MCF 10A (cell line): ENCODE measurements at regions not wholly inside any gene's neighbourhood (a gene's known extent, or its start where the extent isn't known, plus 50 kb on each side); places are given as distances from the start of the nearest gene placed in this dataset.
A peak's percentile ranks its signal among the peaks of the same experiment; 100 is the strongest.

Source experiments
- BruUV-seq: library from RNA; stranded (reverse); fragments of 400-500 nt; replicated peaks from 2 replicates; lab custom pipeline; 2021; lab: Mats Ljungman, UMichigan
- CTCF ChIA-PET: fragments of 300-600 bp; sonication (Branson Sonifier 250); formaldehyde crosslinking; extraction: SDS; loops from one replicate; lab custom pipeline; 2021; ENCODE audit warnings: antibody characterized with exemption, inconsistent platforms; lab: Yijun Ruan, JAX
- POLR2A ChIA-PET: fragments of 300-600, 350-650 bp; sonication (Branson Sonifier 250); formaldehyde crosslinking; extraction: SDS; loops from one replicate; lab custom pipeline; 2020; ENCODE audit warnings: antibody characterized with exemption, inconsistent platforms; lab: Yijun Ruan, JAX
- DNase-seq: peaks from one replicate; pipeline ENCODE4 v3.0.0-alpha.2; 2018; ENCODE audit not compliant: unreplicated experiment
- H3K27ac Mint-ChIP-seq: one replicate; pipeline ENCODE4 v1.8.0; 2022; ENCODE audit warnings: mild to moderate bottlenecking, low read depth, mixed read lengths; ENCODE audit not compliant: unreplicated experiment
- H3K27me3 Mint-ChIP-seq: one replicate; pipeline ENCODE4 v1.8.0; 2022; ENCODE audit warnings: mixed read lengths; ENCODE audit not compliant: insufficient read depth, unreplicated experiment
- H3K36me3 Mint-ChIP-seq: one replicate; pipeline ENCODE4 v1.8.0; 2022; ENCODE audit warnings: mild to moderate bottlenecking, moderate library complexity, mixed read lengths; ENCODE audit not compliant: insufficient read depth, unreplicated experiment
- H3K4me1 Mint-ChIP-seq: one replicate; pipeline ENCODE4 v1.8.0; 2022; ENCODE audit warnings: mixed read lengths; ENCODE audit not compliant: insufficient read depth, unreplicated experiment
- H3K4me3 Mint-ChIP-seq: one replicate; pipeline ENCODE4 v1.8.0; 2022; ENCODE audit warnings: mild to moderate bottlenecking, moderate library complexity, mixed read lengths; ENCODE audit not compliant: unreplicated experiment
- H3K9me3 Mint-ChIP-seq: one replicate; pipeline ENCODE4 v1.8.0; 2022; ENCODE audit warnings: mixed read lengths; ENCODE audit not compliant: unreplicated experiment
- intact Hi-C: fragments of 100-400 bp; cut with micrococcal nuclease; formaldehyde crosslinking; loops from 2 replicates; pipeline ENCODE4 v1.14.1; 2022
- TF ChIP-seq, protein P1 (sequence below): fragments of 200-600 bp; IDR thresholded peaks from one replicate; pipeline ENCODE4 v1.8.0; 2022; ENCODE audit warnings: antibody characterized with exemption, mild to moderate bottlenecking; ENCODE audit not compliant: unreplicated experiment

DNA sequence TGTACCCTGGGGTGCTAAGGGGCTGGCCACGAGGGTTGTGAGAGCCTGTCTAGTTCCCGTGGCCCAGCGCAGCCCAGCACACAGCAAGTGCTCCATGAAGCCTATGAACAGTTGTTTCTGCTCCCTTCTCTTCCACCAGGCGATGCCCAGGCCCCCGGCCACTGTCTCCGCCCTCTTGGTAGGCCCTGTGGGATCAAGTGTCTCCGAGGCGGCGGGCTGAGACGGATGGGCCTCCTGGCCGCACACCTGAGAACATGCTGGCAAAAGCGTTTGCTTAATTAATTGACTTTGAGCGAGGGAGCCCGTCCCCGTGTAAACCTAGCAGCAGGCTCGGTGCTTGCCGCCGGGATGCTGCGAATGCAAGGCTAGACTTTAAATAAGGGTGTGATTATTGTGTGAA lies 129.7 kb upstream of the GSE1 start:
- Mint-ChIP-seq H3K4me1 (peaks cover 6% of the 10 kb centered on the region), H3K27ac (no peak overlapping the region), H3K9me3 (no peaks in the 10 kb centered on the region), H3K4me3 (no peak overlapping the region), H3K36me3 (peaks cover 7% of the 10 kb centered on the region), H3K27me3 (no peaks in the 10 kb centered on the region)
- POLR2A ChIA-PET: no interaction called here
- no peak for DNase-seq
- TF ChIP-seq, protein P1, sequence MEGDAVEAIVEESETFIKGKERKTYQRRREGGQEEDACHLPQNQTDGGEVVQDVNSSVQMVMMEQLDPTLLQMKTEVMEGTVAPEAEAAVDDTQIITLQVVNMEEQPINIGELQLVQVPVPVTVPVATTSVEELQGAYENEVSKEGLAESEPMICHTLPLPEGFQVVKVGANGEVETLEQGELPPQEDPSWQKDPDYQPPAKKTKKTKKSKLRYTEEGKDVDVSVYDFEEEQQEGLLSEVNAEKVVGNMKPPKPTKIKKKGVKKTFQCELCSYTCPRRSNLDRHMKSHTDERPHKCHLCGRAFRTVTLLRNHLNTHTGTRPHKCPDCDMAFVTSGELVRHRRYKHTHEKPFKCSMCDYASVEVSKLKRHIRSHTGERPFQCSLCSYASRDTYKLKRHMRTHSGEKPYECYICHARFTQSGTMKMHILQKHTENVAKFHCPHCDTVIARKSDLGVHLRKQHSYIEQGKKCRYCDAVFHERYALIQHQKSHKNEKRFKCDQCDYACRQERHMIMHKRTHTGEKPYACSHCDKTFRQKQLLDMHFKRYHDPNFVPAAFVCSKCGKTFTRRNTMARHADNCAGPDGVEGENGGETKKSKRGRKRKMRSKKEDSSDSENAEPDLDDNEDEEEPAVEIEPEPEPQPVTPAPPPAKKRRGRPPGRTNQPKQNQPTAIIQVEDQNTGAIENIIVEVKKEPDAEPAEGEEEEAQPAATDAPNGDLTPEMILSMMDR: no peak
- intact Hi-C loops: no loop called here
- CTCF ChIA-PET: no interaction called here
- no TSS peak for BruUV-seq

DNA sequence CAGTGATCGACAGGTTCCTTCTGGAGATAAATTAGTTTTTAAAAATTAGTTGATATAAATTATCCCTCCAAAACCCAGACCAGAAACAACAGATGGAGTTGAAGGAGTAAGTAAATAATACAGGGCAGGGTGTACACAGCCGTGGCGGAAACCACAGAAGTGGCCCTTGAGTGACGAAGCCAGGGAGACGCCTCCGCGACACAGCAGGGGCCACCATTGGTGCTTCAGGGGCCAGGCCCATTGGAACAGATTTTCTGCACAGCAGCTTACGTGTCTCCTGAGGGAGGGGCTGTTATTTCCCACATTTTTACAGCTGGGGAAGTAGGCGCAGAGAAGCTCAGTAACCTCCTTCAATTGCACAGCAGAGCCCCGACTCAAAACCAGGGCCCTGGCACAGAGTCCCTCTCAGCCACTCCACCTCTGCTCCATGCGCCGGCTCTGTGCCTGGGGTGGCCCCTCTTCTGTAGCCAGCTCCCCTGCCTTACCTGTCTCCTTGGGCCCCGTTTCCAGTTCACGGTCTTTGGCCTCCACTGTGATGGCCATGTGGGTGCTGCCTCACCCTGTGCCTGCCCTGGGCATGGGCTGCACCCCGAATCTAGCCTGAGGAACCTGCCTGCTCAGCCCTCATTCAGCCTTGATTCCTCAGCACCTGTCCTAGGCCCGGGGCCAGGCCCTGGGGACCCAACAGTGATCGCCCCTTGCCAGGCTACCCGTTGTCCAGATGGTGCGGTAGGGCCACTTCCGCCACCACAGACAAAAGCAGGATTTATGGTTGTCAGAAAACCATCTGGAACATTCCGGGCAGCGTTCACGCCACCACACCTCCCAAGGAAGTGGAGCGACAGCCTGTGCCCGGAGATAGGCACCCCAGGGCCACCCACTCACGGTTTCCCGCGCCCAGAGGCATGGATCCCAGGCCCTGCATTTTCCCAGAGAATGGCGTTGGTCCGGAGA lies 128.5 kb upstream of the GSE1 start:
- Mint-ChIP-seq H3K27me3 (no peaks in the 10 kb centered on the region), H3K36me3 (peaks cover 7% of the 10 kb centered on the region), H3K4me1 (peaks cover 9% of the 10 kb centered on the region), H3K27ac (peak overlapping the region; percentile 42), H3K9me3 (no peaks in the 10 kb centered on the region), H3K4me3 (no peak overlapping the region)
- intact Hi-C loops: no loop called here
- TF ChIP-seq, protein P1: no peak
- DNase-seq: no peak
- ChIA-PET POLR2A (no interaction called here), CTCF (interaction anchor here (0.5 to 0.9 kb wide), 2 partner anchors 28 to 62 kb away, joined by 3 to 4 read pairs; no protein-coding TSS in a partner anchor)
- BruUV-seq: no TSS peak

DNA sequence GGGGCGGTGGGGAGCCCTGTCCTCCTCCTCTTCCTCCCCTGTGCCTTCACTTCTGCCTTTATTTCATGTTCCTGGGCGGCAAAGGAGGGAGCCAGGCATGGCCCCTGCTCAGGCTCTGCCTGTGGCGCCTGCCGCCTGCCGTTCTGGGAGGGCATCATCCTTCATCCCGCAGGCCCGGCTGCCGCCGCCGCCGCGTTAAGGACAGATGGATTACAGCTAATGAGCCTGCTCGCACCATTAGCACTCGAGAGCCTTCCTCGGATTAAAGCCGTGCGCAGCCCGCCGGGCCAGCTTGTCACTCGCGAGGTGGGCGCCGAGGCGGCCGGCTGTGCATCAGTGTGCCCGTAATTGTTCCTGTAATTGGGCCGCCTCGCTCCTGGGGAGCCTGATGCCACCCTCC lies 127.7 kb upstream of the GSE1 start:
- no peak for DNase-seq
- no peak overlapping the region for H3K27ac Mint-ChIP-seq
- TF ChIP-seq, protein P1: no peak
- no peak overlapping the region for H3K4me3 Mint-ChIP-seq
- intact Hi-C loops: no loop called here
- H3K27me3 Mint-ChIP-seq: no peaks in the 10 kb centered on the region
- no peaks in the 10 kb centered on the region for H3K9me3 Mint-ChIP-seq
- peaks cover 9% of the 10 kb centered on the region for H3K4me1 Mint-ChIP-seq
- ChIA-PET POLR2A (no interaction called here), CTCF (interaction anchor here (0.5 kb wide), 1 partner anchor 63 kb away, joined by 4 read pairs; no protein-coding TSS in a partner anchor)
- BruUV-seq: no TSS peak
- H3K36me3 Mint-ChIP-seq: peaks cover 9% of the 10 kb centered on the region

DNA sequence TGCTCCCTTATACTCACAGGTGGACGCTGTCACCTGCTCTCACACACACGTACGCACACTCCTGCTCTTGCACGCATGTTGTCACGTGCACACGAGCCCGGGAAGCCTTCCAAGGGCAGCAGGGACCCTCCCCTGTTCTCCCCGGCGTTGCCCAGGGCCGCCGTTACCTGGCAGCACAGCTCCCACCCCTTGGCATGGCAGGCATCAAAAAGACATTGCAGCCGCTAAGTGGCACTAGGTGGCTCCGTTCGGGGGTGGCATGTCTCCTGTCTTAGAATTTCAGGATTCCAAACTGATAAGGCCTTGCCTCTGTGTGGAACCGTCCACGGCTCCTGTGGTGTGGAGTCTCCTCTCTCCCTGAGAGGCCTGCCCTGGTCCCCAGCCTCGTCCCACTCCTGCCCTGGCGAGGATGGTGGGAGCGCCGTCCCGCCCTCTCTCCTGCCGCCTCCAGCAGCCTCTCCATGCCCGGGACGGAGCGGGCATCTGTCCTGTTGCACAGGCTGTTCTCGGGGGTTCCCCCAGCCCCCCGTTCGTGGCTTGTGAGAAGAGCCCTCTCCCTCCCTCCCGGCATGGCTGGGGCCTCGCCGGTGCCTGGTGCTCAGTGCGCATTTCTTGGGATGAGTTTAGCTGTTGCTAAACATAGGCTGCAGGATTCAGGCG lies 126.7 kb upstream of the GSE1 start:
- H3K36me3 Mint-ChIP-seq: peaks cover 5% of the 10 kb centered on the region
- TF ChIP-seq, protein P1: no peak
- POLR2A ChIA-PET: interaction anchor here (1.0 kb wide), 1 partner anchor 71 kb away, joined by 3 read pairs; no protein-coding TSS in a partner anchor
- no peaks in the 10 kb centered on the region for H3K9me3 Mint-ChIP-seq
- intact Hi-C loops: no loop called here
- peaks cover 8% of the 10 kb centered on the region for H3K4me1 Mint-ChIP-seq
- CTCF ChIA-PET: no interaction called here
- H3K27me3 Mint-ChIP-seq: no peaks in the 10 kb centered on the region
- no TSS peak for BruUV-seq
- no peak overlapping the region for H3K4me3 Mint-ChIP-seq
- H3K27ac Mint-ChIP-seq: no peak overlapping the region
- no peak for DNase-seq
